Suprapubic skin (tissue), 4 donors: ENCODE measurements at regions not wholly inside any gene's neighbourhood (a gene's known extent, or its start where the extent isn't known, plus 50 kb on each side); places are given as distances from the start of the nearest gene placed in this dataset.

ENCODE experiments used
- DNase-seq, 2 donors: peaks; one replicate each; pipeline ENCODE4 v3.0.0-alpha.2; 2019; ENCODE audit warnings: low spot score in 2 of 2
- H3K27ac ChIP-seq: fragments of 200-600 bp; sonication (generic); one replicate; pipeline ENCODE4 v1.5.1; 2019
- H3K27me3 ChIP-seq: fragments of 200-600 bp; sonication (generic); one replicate; pipeline ENCODE4 v1.5.1; 2019
- H3K36me3 ChIP-seq: fragments of 200-600 bp; sonication (generic); one replicate; pipeline ENCODE4 v1.5.1; 2019
- H3K4me1 ChIP-seq: fragments of 200-600 bp; sonication (generic); one replicate; pipeline ENCODE4 v1.5.1; 2019
- H3K4me3 ChIP-seq: fragments of 200-600 bp; sonication (generic); one replicate; pipeline ENCODE4 v1.5.1; 2019; ENCODE audit warnings: mild to moderate bottlenecking
- H3K9me3 ChIP-seq: fragments of 200-600 bp; sonication (generic); one replicate; pipeline ENCODE4 v1.5.1; 2019
- EP300 ChIP-seq: sonication (generic); formaldehyde crosslinking; IDR thresholded peaks from one replicate; pipeline ENCODE4 v1.6.1; 2017; ENCODE audit warnings: antibody characterized with exemption
- POLR2A ChIP-seq, 2 donors: fragments of 450-650 bp; IDR thresholded peaks; one replicate each; pipeline ENCODE4 v1.6.1; 2017; ENCODE audit warnings: antibody characterized with exemption in 2 of 2, mild to moderate bottlenecking in 2 of 2, moderate library complexity in 2 of 2
- POLR2AphosphoS5 ChIP-seq, 3 donors: sonication (generic); formaldehyde crosslinking; IDR thresholded peaks; one replicate each; pipeline ENCODE4 v1.6.1; 2017; ENCODE audit warnings: antibody characterized with exemption in 3 of 3
- WGBS: methylation state at CpG from one replicate; pipeline ENCODE4 v1.1.5; 2018; 5-methylcytosine and 5-hydroxymethylcytosine counted together
- TF ChIP-seq, protein P1 (sequence below), 2 donors: fragments of 200-600 bp in 1 of 2; fragments of 450-650 bp in 1 of 2; sonication (generic) in 1 of 2; IDR thresholded peaks; one replicate each; pipeline ENCODE4 v1.5.1; 2016 to 2019; ENCODE audit warnings: antibody characterized with exemption in 2 of 2, mild to moderate bottlenecking in 1 of 2, moderate library complexity in 1 of 2

DNA sequence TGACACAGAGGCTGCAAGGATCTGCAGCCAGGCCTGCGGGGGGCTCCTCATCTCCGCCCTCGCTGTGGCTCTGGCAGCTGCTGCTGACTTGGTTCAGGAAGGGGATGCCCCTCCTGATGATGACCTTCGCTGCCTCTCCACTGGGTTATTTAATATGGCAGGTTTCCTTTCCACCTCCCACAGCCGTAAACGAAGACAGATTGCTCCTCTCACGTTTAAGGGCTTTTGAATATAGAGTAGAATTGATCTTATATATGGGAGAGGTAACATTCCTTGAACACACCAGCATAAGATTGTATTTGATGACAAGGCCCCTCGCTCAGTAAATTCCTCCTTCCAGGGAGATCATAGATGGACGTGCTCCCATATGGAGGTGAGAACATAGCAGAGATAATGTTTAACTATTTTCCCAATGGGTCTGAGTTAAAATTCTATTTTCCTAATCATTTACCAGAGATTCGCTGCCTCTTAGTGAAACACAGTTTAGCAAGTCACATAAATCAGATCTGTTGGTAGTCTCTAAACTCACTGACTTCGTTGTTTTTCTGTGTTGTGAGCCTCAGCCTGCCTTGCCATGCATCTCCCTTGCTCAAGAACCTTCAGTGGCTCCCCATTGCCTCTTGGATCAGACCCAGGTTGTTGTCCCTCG lies 88.5 kb upstream of the AJAP1 start:
- TF ChIP-seq POLR2AphosphoS5 (IDR thresholded peaks at IDR 0.05), result no peak
- TF ChIP-seq, protein P1, sequence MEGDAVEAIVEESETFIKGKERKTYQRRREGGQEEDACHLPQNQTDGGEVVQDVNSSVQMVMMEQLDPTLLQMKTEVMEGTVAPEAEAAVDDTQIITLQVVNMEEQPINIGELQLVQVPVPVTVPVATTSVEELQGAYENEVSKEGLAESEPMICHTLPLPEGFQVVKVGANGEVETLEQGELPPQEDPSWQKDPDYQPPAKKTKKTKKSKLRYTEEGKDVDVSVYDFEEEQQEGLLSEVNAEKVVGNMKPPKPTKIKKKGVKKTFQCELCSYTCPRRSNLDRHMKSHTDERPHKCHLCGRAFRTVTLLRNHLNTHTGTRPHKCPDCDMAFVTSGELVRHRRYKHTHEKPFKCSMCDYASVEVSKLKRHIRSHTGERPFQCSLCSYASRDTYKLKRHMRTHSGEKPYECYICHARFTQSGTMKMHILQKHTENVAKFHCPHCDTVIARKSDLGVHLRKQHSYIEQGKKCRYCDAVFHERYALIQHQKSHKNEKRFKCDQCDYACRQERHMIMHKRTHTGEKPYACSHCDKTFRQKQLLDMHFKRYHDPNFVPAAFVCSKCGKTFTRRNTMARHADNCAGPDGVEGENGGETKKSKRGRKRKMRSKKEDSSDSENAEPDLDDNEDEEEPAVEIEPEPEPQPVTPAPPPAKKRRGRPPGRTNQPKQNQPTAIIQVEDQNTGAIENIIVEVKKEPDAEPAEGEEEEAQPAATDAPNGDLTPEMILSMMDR (IDR thresholded peaks at IDR 0.05), result no peak
- TF ChIP-seq EP300, result no peak
- TF ChIP-seq POLR2A (IDR thresholded peaks at IDR 0.05), result no peak
- no peak overlapping the region for H3K4me3 ChIP-seq
- 75% methylated on average over 12 of the region's 12 CpGs for WGBS
- H3K36me3 ChIP-seq, result no peaks in the 10 kb centered on the region
- H3K27ac ChIP-seq, result no peak overlapping the region
- no peaks in the 10 kb centered on the region for H3K9me3 ChIP-seq
- no peak for DNase-seq
- no peaks in the 10 kb centered on the region for H3K4me1 ChIP-seq
- H3K27me3 ChIP-seq, result peaks cover 34% of the 10 kb centered on the region

DNA sequence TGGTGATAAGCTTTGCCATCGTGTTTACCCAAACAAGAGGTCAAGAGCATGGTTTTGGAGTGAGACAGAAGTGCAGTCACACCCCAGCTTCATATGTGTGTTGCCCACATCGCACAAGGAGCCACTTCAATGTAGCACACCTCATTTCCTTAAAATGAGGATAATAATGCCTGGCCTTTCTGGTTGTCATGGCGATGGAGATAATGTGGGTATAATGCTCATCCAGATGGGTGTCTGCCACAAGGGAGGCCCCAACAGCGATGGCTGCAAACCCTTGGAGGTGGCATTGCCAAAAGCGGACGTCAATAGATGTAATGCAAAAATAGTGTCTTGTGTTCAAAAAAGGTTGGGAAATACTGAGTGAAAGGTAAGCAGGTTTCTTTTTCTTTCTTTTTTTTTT lies 83.1 kb upstream of the AJAP1 start:
- Histone ChIP-seq H3K36me3 (no peaks in the 10 kb centered on the region), H3K27me3 (peaks cover 30% of the 10 kb centered on the region), H3K4me3 (no peak overlapping the region), H3K27ac (no peak overlapping the region), H3K4me1 (no peaks in the 10 kb centered on the region), H3K9me3 (no peaks in the 10 kb centered on the region)
- DNase-seq, result no peak
- 86% methylated on average over 6 of the region's 6 CpGs for WGBS
- no peak for TF ChIP-seq POLR2AphosphoS5 (IDR thresholded peaks at IDR 0.05)
- TF ChIP-seq EP300, result no peak
- TF ChIP-seq, protein P1 (IDR thresholded peaks at IDR 0.05), result no peak
- TF ChIP-seq POLR2A (IDR thresholded peaks at IDR 0.05), result no peak

DNA sequence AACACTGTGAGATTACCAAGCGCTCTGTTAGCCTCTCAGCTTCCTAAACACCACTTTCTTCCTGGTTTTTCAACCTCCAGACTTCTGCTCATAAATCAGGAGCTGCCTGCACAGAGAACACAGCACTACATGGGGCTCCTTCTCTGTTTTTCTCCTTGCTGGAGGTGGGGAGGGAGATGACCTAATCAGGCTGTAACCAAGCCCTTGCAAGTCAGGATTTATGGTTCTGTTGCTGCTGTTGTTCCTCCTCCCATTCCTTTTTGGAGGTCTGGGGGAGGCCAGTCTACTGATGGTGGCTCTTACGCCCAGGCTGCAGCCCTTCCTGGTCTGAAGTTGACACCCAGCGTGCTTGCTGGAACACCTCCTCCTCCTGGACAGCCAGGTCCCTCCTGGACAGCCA lies 80.9 kb upstream of the AJAP1 start:
- no peaks in the 10 kb centered on the region for H3K36me3 ChIP-seq
- no peaks in the 10 kb centered on the region for H3K9me3 ChIP-seq
- H3K27ac ChIP-seq, result no peak overlapping the region
- H3K4me3 ChIP-seq, result no peak overlapping the region
- peaks cover 20% of the 10 kb centered on the region for H3K27me3 ChIP-seq
- 45% methylated on average over 3 of the region's 3 CpGs for WGBS
- no peak for TF ChIP-seq POLR2AphosphoS5 (IDR thresholded peaks at IDR 0.05)
- TF ChIP-seq, protein P1 (IDR thresholded peaks at IDR 0.05), result no peak
- TF ChIP-seq POLR2A (IDR thresholded peaks at IDR 0.05), result no peak
- TF ChIP-seq EP300, result no peak
- H3K4me1 ChIP-seq, result no peaks in the 10 kb centered on the region
- DNase-seq, result no peak

DNA sequence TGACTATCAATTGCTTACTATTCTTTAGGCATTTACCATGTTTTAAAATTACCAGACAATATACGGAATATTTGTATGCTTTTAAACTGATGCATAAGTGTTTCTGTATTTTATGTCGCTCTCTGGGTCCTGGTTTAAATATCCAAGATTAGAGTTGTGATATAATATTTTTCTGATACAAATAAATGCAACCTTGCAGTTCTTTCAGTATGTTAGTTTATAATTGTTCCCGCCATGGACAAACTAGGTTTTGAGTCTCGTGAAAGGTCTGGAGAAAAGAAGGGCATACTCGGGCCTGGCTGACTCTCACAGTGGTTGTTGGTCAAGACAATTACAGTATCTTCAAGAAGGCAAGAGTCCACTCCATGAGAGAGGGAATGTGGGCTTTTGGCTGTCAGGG lies 72.6 kb upstream of the AJAP1 start:
- peaks cover 42% of the 10 kb centered on the region for H3K27me3 ChIP-seq

DNA sequence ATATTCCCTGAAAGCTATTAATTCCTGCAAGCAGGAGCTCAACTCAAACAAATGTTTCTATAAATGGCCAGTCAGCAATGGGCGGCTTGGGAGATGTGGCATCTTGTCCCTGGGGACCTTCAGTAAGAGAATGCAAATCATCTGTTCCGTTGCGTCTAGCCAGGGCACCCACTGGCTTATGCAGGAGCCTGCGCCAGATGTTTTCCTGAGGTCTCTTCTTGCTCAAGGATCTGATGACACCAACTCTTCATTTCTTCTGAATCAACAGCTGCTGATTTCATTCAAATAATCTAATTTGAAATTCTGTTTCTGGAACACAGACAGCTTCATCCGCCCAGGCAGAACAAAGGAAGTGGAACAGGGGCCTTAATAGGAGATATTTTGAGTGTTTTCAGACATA lies 70.0 kb upstream of the AJAP1 start:
- 69% methylated on average over 5 of the region's 5 CpGs for WGBS
- no peaks in the 10 kb centered on the region for H3K36me3 ChIP-seq
- TF ChIP-seq POLR2A (IDR thresholded peaks at IDR 0.05), result no peak
- TF ChIP-seq, protein P1 (IDR thresholded peaks at IDR 0.05), result no peak
- TF ChIP-seq POLR2AphosphoS5 (IDR thresholded peaks at IDR 0.05), result no peak
- no peak for TF ChIP-seq EP300
- H3K27me3 ChIP-seq, result peaks cover 45% of the 10 kb centered on the region
- no peak overlapping the region for H3K4me3 ChIP-seq
- DNase-seq, result no peak
- no peaks in the 10 kb centered on the region for H3K9me3 ChIP-seq
- no peaks in the 10 kb centered on the region for H3K4me1 ChIP-seq
- no peak overlapping the region for H3K27ac ChIP-seq

More for the DNA sequence above, 72.6 kb upstream of the AJAP1 start:
- TF ChIP-seq, protein P1 (IDR thresholded peaks at IDR 0.05), result no peak
- TF ChIP-seq POLR2A (IDR thresholded peaks at IDR 0.05) (no peak), POLR2AphosphoS5 (IDR thresholded peaks at IDR 0.05) (no peak), EP300 (no peak)
- H3K4me1 ChIP-seq, result no peaks in the 10 kb centered on the region
- no peak for DNase-seq
- H3K36me3 ChIP-seq, result no peaks in the 10 kb centered on the region
- no peak overlapping the region for H3K4me3 ChIP-seq
- no peaks in the 10 kb centered on the region for H3K9me3 ChIP-seq
- 83% methylated on average over 5 of the region's 5 CpGs for WGBS
- no peak overlapping the region for H3K27ac ChIP-seq
